K562 (cell line): ENCODE measurements at regions not wholly inside any gene's neighbourhood (a gene's known extent, or its start where the extent isn't known, plus 50 kb on each side); places are given as distances from the start of the nearest gene placed in this dataset.

Experiments
- ASH1L ChIP-seq: fragments of 450-650 bp; IDR thresholded peaks from 2 replicates; pipeline ENCODE4 v1.6.1; 2018; ENCODE audit warnings: borderline replicate concordance, mild to moderate bottlenecking, low read depth; ENCODE audit not compliant: partially characterized antibody
- CC2D1A ChIP-seq: fragments of 450-650 bp; IDR thresholded peaks from 2 replicates; pipeline ENCODE4 v1.6.1; 2017; ENCODE audit warnings: mild to moderate bottlenecking
- GABPA ChIP-seq: fragments of 200-800 bp; sonication (Bioruptor generic); conservative IDR thresholded peaks from 2 replicates; pipeline ENCODE4 v1.6.1; 2016; ENCODE audit warnings: low read depth, missing genetic modification characterization, missing compliant biosample characterization
- GTF2E2 ChIP-seq: fragments of 200-800 bp; sonication (Bioruptor generic); IDR thresholded peaks from 2 replicates; pipeline ENCODE4 v1.6.1; 2016; ENCODE audit warnings: missing genetic modification characterization, missing compliant biosample characterization
- LEF1 ChIP-seq: fragments of 450-650 bp; IDR thresholded peaks from 2 replicates; pipeline ENCODE4 v1.6.1; 2016; ENCODE audit warnings: mild to moderate bottlenecking
- MITF ChIP-seq: IDR thresholded peaks from 2 replicates; pipeline ENCODE4 v1.6.1; 2014; ENCODE audit warnings: antibody characterized with exemption
- OTX1 ChIP-seq: fragments of 450-650 bp; formaldehyde crosslinking; IDR thresholded peaks from 2 replicates; pipeline ENCODE4 v1.4.0; 2022; ENCODE audit warnings: mild to moderate bottlenecking
- POLR2AphosphoS5 ChIP-seq: IDR thresholded peaks from 2 replicates; pipeline ENCODE4 v1.6.1; 2011; ENCODE audit warnings: mild to moderate bottlenecking, low read depth, low read length, moderate library complexity; ENCODE audit not compliant: control insufficient read depth, insufficient read depth
- SIX5 ChIP-seq, 2 experiments: IDR thresholded peaks; 2 replicates each; pipeline ENCODE4 v1.6.1; 2011; ENCODE audit warnings: low read length in 2 of 2, borderline replicate concordance in 1 of 2, low read depth in 1 of 2, mild to moderate bottlenecking in 1 of 2, moderate library complexity in 1 of 2; ENCODE audit not compliant: insufficient read depth in 1 of 2
- SMARCA4 ChIP-seq: fragments of 450-650 bp; IDR thresholded peaks from 2 replicates; pipeline ENCODE4 v1.6.1; 2016
- SPI1 ChIP-seq: IDR thresholded peaks from 2 replicates; pipeline ENCODE4 v1.6.1; 2011; ENCODE audit warnings: low read depth, low read length, control low read depth, borderline replicate concordance
- SRF ChIP-seq, 2 experiments: fragments of 250-450, 450-650 bp in 1 of 2; sonication (Bioruptor Pico) in 1 of 2; sonication (generic) in 1 of 2; formaldehyde crosslinking; IDR thresholded peaks; 2 replicates each; pipeline versions ENCODE4 v1.5.0 to v1.5.1; 2020 to 2022; ENCODE audit warnings: mild to moderate bottlenecking in 1 of 2, missing genetic modification reagents in 1 of 2
- THAP12 ChIP-seq: fragments of 250-450 bp; sonication (Bioruptor Pico); IDR thresholded peaks from 2 replicates; pipeline ENCODE4 v1.9.0; 2021; ENCODE audit warnings: mild to moderate bottlenecking, inconsistent platforms
- VEZF1 ChIP-seq: fragments of 200-800 bp; sonication (Bioruptor generic); IDR thresholded peaks from 2 replicates; pipeline ENCODE4 v1.6.1; 2017; ENCODE audit warnings: missing genetic modification characterization, missing compliant biosample characterization
- YY1 ChIP-seq, 3 experiments: IDR thresholded peaks; 2 replicates each; pipeline ENCODE4 v1.6.1; 2011; ENCODE audit warnings: low read length in 2 of 3, mild to moderate bottlenecking in 2 of 3, moderate library complexity in 2 of 3, borderline replicate concordance in 1 of 3, control low read depth in 1 of 3, low read depth in 1 of 3; ENCODE audit not compliant: insufficient read depth in 3 of 3, insufficient replicate concordance in 2 of 3, control insufficient read depth in 1 of 3, insufficient read length in 1 of 3; ENCODE audit errors: extremely low read depth in 1 of 3
- ZNF740 ChIP-seq, 3 experiments: fragments of 200-800 bp in 1 of 3; sonication (Bioruptor generic) in 1 of 3; sonication (generic) in 1 of 3; formaldehyde crosslinking in 1 of 3; IDR thresholded peaks; 2 replicates each; pipeline versions ENCODE4 v1.6.1 to v1.8.0; 2016 to 2022; ENCODE audit warnings: mild to moderate bottlenecking in 2 of 3, missing compliant biosample characterization in 2 of 3, missing genetic modification characterization in 2 of 3, missing genetic modification reagents in 1 of 3
- TF ChIP-seq, protein P1 (sequence below): fragments of 450-650 bp; IDR thresholded peaks from 2 replicates; pipeline ENCODE4 v1.6.1; 2016

GRCh38 chr1:144523661-144524407 is 62.4 kb upstream of the NBPF15 start (continued):
- TF ChIP-seq SPI1 (0 out of 2 replicates have a peak, but pooled peaks have one; percentile 4), OTX1 (CRISPR knock-in tag) (peak; percentile 99), MITF (0 out of 2 replicates have a peak, but pooled peaks have one; percentile 42), ZNF740 (CRISPR knock-in tag; IDR thresholded peaks at IDR 0.05) (peak; percentile 35; the same call in 1 of the 2 replicates), ZNF740 (tag; IDR thresholded peaks at IDR 0.05) (peak in 1 of 2 experiments; percentile 57; a peak in 1 of 4 replicates), YY1 (IDR thresholded peaks at IDR 0.05; ENCODE audit: borderline replicate concordance in 1 of 3, control insufficient read depth in 1 of 3, extremely low read depth in 1 of 3, insufficient read depth in 3 of 3, insufficient read length in 1 of 3, insufficient replicate concordance in 2 of 3, low read depth in 1 of 3, low read length in 2 of 3) (peak in 1 of 3 experiments; percentile 56), GTF2E2 (tag) (peak; percentile 100), SIX5 (IDR thresholded peaks at IDR 0.05; ENCODE audit: borderline replicate concordance in 1 of 2, insufficient read depth in 1 of 2, low read depth in 1 of 2, low read length in 2 of 2) (0 out of 4 replicates have a peak, but pooled peaks of 1 of the 2 experiments have one; percentile 15), POLR2AphosphoS5 (peak; percentile 98), SRF (CRISPR knock-in tag; IDR thresholded peaks at IDR 0.05) (0 out of 4 replicates have a peak, but pooled peaks have one; percentile 15 to 53), THAP12 (CRISPR knock-in tag) (peak; percentile 98), VEZF1 (peak; percentile 39), CC2D1A (peak; percentile 27; the same call in 1 of the 2 replicates), SMARCA4 (peak; percentile 28; the same call in 1 of the 2 replicates), ASH1L (peak; percentile 55), LEF1 (peak; percentile 59; the same call in 1 of the 2 replicates), GABPA (tag) (peak; percentile 47; the same call in 1 of the 2 replicates)
- TF ChIP-seq, protein P1, sequence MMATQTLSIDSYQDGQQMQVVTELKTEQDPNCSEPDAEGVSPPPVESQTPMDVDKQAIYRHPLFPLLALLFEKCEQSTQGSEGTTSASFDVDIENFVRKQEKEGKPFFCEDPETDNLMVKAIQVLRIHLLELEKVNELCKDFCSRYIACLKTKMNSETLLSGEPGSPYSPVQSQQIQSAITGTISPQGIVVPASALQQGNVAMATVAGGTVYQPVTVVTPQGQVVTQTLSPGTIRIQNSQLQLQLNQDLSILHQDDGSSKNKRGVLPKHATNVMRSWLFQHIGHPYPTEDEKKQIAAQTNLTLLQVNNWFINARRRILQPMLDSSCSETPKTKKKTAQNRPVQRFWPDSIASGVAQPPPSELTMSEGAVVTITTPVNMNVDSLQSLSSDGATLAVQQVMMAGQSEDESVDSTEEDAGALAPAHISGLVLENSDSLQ = peak; percentile 51
